RPMI7951 (cell line): ENCODE measurements at regions not wholly inside any gene's neighbourhood (a gene's known extent, or its start where the extent isn't known, plus 50 kb on each side); places are given as distances from the start of the nearest gene placed in this dataset.

Experiments
- DNase-seq: peaks from one replicate; pipeline ENCODE4 v3.0.0-alpha.2; 2012; ENCODE audit warnings: low read depth

- DNase-seq: no peak
Observed at GRCh38 chr21:28826569-28826968, 166.1 kb downstream of the LTN1 start.

GRCh38 chr21:28826021-28826420, 166.7 kb downstream of the LTN1 start:
- DNase-seq: no peak

- no peak for DNase-seq
Observed at GRCh38 chr21:28823429-28823828, 169.2 kb downstream of the LTN1 start.

- no peak for DNase-seq
Observed at GRCh38 chr21:28822486-28823335, 170.0 kb downstream of the LTN1 start.

- no peak for DNase-seq
Observed at GRCh38 chr21:28822123-28822399, 170.6 kb downstream of the LTN1 start.

- no peak for DNase-seq
Observed at GRCh38 chr21:28821276-28822122, 171.2 kb downstream of the LTN1 start.

- DNase-seq: no peak
Observed at GRCh38 chr21:28818663-28819278, 173.9 kb downstream of the LTN1 start.

GRCh38 chr21:28817871-28818270, 174.8 kb downstream of the LTN1 start:
- no peak for DNase-seq

GRCh38 chr21:28811860-28812259, 180.8 kb downstream of the LTN1 start:
- DNase-seq: no peak

GRCh38 chr21:28810826-28811524, 181.7 kb downstream of the LTN1 start:
- no peak for DNase-seq

GRCh38 chr21:28805885-28806284, 186.8 kb downstream of the LTN1 start:
- DNase-seq: no peak

GRCh38 chr21:28804089-28804670, 188.5 kb downstream of the LTN1 start:
- no peak for DNase-seq

- DNase-seq: no peak
Observed at GRCh38 chr21:28801906-28802305, 190.8 kb downstream of the LTN1 start.

- no peak for DNase-seq
Observed at GRCh38 chr21:28799926-28800325, 192.8 kb downstream of the LTN1 start.

- no peak for DNase-seq
Observed at GRCh38 chr21:28798798-28799197, 193.9 kb downstream of the LTN1 start.

- DNase-seq: no peak
Observed at GRCh38 chr21:28795251-28795650, 197.4 kb downstream of the LTN1 start.

- no peak for DNase-seq
Observed at GRCh38 chr21:28794371-28794851, 198.3 kb downstream of the LTN1 start.

GRCh38 chr21:28793043-28793442, 199.6 kb downstream of the LTN1 start:
- no peak for DNase-seq

- no peak for DNase-seq
Observed at GRCh38 chr21:28791595-28792282, 200.9 kb downstream of the LTN1 start.

GRCh38 chr21:28790335-28790734, 202.3 kb downstream of the LTN1 start:
- DNase-seq: no peak

- DNase-seq: no peak
Observed at GRCh38 chr21:28789523-28789922, 203.2 kb downstream of the LTN1 start.
